Fibroblast of lung (primary cell): ENCODE measurements at regions not wholly inside any gene's neighbourhood (a gene's known extent, or its start where the extent isn't known, plus 50 kb on each side); places are given as distances from the start of the nearest gene placed in this dataset.
A peak's percentile ranks its signal among the peaks of the same experiment; 100 is the strongest.

Experiments
- DNase-seq, 2 donors: peaks; one replicate each; pipeline versions ENCODE4 v3.0.0 to v3.0.0-alpha.2; 2010; ENCODE audit warnings: low read depth in 2 of 2
- H2AFZ ChIP-seq: 2 replicates; pipeline ENCODE4 v1.5.1; 2012; ENCODE audit warnings: low read length, control low read depth, inconsistent platforms
- H3K27ac ChIP-seq: 2 replicates; pipeline ENCODE4 v1.5.1; 2011; ENCODE audit warnings: low read length, control low read depth; ENCODE audit not compliant: insufficient read depth
- H3K27me3 ChIP-seq: 2 replicates; pipeline ENCODE4 v1.5.1; 2011; ENCODE audit warnings: mild to moderate bottlenecking, low read length; ENCODE audit not compliant: control insufficient read depth, insufficient read depth
- H3K36me3 ChIP-seq: 2 replicates; pipeline ENCODE4 v1.5.1; 2011; ENCODE audit warnings: low read length; ENCODE audit not compliant: control insufficient read depth, insufficient read depth
- H3K4me1 ChIP-seq: 2 replicates; pipeline ENCODE4 v1.5.1; 2011; ENCODE audit warnings: low read length; ENCODE audit not compliant: control insufficient read depth, insufficient read depth; ENCODE audit errors: extremely low read depth
- H3K4me2 ChIP-seq: 2 replicates; pipeline ENCODE4 v1.5.1; 2011; ENCODE audit warnings: low read length, control low read depth; ENCODE audit not compliant: insufficient read depth; ENCODE audit errors: extremely low read depth
- H3K4me3 ChIP-seq, 4 experiments: fragments of 200-600 bp in 1 of 4; sonication (generic) in 1 of 4; replicated peaks in 1 of 4; 2 replicates each; pipeline ENCODE4 v1.5.1; 2011 to 2016; ENCODE audit warnings: low read length in 4 of 4, low read depth in 3 of 4, mild to moderate bottlenecking in 3 of 4, control low read depth in 2 of 4, inconsistent platforms in 1 of 4, mixed read lengths in 1 of 4; ENCODE audit not compliant: insufficient read depth in 1 of 4; ENCODE audit errors: control extremely low read depth in 1 of 4
- H3K79me2 ChIP-seq: 2 replicates; pipeline ENCODE4 v1.5.1; 2012; ENCODE audit warnings: mild to moderate bottlenecking, low read length, inconsistent platforms; ENCODE audit not compliant: control insufficient read depth, insufficient read depth
- H3K9ac ChIP-seq: 2 replicates; pipeline ENCODE4 v1.5.1; 2011; ENCODE audit warnings: mild to moderate bottlenecking, low read length, control low read depth; ENCODE audit not compliant: insufficient read depth
- H3K9me3 ChIP-seq: 2 replicates; pipeline ENCODE4 v1.5.1; 2012; ENCODE audit warnings: low read depth, low read length; ENCODE audit not compliant: control insufficient read depth, insufficient read depth
- H4K20me1 ChIP-seq: 2 replicates; pipeline ENCODE4 v1.5.1; 2011; ENCODE audit warnings: low read length; ENCODE audit not compliant: control insufficient read depth, insufficient read depth; ENCODE audit errors: extremely low read depth
- CTCF ChIP-seq, 2 donors: IDR thresholded peaks in 1 of 2; conservative IDR thresholded peaks in 1 of 2; 1 replicate in 1 of 2; 2 replicates in 1 of 2; pipeline ENCODE4 v1.5.1; 2011 to 2012; ENCODE audit warnings: low read length in 2 of 2, control low read depth in 1 of 2, inconsistent platforms in 1 of 2, low read depth in 1 of 2, mild to moderate bottlenecking in 1 of 2
- EZH2 ChIP-seq: IDR thresholded peaks from 2 replicates; pipeline ENCODE4 v1.5.1; 2012; ENCODE audit warnings: low read length, control low read depth, mild to moderate bottlenecking; ENCODE audit errors: missing control alignments

GRCh38 chr1:96934282-96934681 is 212.7 kb downstream of the PTBP2 start:
- Histone ChIP-seq H3K4me1 (no peaks in the 10 kb centered on the region), H3K9me3 (no peaks in the 10 kb centered on the region), H3K4me2 (no peak overlapping the region), H2AFZ (no peak overlapping the region), H3K27ac (no peak overlapping the region), H3K27me3 (no peaks in the 10 kb centered on the region), H3K36me3 (no peaks in the 10 kb centered on the region), H3K9ac (no peak overlapping the region), H3K4me3 (no peak overlapping the region), H4K20me1 (no peaks in the 10 kb centered on the region), H3K79me2 (no peaks in the 10 kb centered on the region)
- peak in 1 of 2 donors; percentile 21 for DNase-seq
- TF ChIP-seq CTCF (conservative IDR thresholded peaks at IDR 0.05 in 1 of 2, IDR thresholded peaks at IDR 0.05 in 1 of 2; ENCODE audit: low read depth in 1 of 2, low read length in 2 of 2): no peak
- TF ChIP-seq EZH2: no peak

- Histone ChIP-seq H3K4me2 (no peak overlapping the region), H4K20me1 (no peaks in the 10 kb centered on the region), H3K79me2 (no peaks in the 10 kb centered on the region), H3K27ac (no peak overlapping the region), H3K4me3 (no peak overlapping the region), H3K9me3 (no peaks in the 10 kb centered on the region), H3K9ac (no peak overlapping the region), H3K4me1 (no peaks in the 10 kb centered on the region), H2AFZ (no peak overlapping the region), H3K36me3 (no peaks in the 10 kb centered on the region), H3K27me3 (no peaks in the 10 kb centered on the region)
- no peak for TF ChIP-seq CTCF (conservative IDR thresholded peaks at IDR 0.05 in 1 of 2, IDR thresholded peaks at IDR 0.05 in 1 of 2; ENCODE audit: low read depth in 1 of 2, low read length in 2 of 2)
- no peak for TF ChIP-seq EZH2
- no peak for DNase-seq
These were observed 223.0 kb downstream of the PTBP2 start for GRCh38 chr1:96944432-96945092.

- no peaks in the 10 kb centered on the region for H3K36me3 ChIP-seq
These were observed 224.0 kb downstream of the PTBP2 start for GRCh38 chr1:96945509-96946084.

More at GRCh38 chr1:96945509-96946084, 224.0 kb downstream of the PTBP2 start:
- no peaks in the 10 kb centered on the region for H3K79me2 ChIP-seq
- H3K4me1 ChIP-seq: no peaks in the 10 kb centered on the region
- no peak overlapping the region for H2AFZ ChIP-seq
- no peak overlapping the region for H3K9ac ChIP-seq
- H3K27ac ChIP-seq: no peak overlapping the region
- H4K20me1 ChIP-seq: no peaks in the 10 kb centered on the region
- no peaks in the 10 kb centered on the region for H3K9me3 ChIP-seq
- no peak overlapping the region for H3K4me2 ChIP-seq
- TF ChIP-seq CTCF (conservative IDR thresholded peaks at IDR 0.05 in 1 of 2, IDR thresholded peaks at IDR 0.05 in 1 of 2; ENCODE audit: low read depth in 1 of 2, low read length in 2 of 2): no peak
- TF ChIP-seq EZH2: no peak
- DNase-seq: peak; percentile 3 to 25
- no peaks in the 10 kb centered on the region for H3K27me3 ChIP-seq
- no peak overlapping the region for H3K4me3 ChIP-seq
